ENCODE measurements at regions not wholly inside any gene's neighbourhood (a gene's known extent, or its start where the extent isn't known, plus 50 kb on each side); places are given as distances from the start of the nearest gene placed in this dataset.

- WGBS, 2 donors: 65 to 70% methylated on average over 7 of the region's 7 CpGs
- TF ChIP-seq CTCF (IDR thresholded peaks at IDR 0.05): no peak
- no peak for TF ChIP-seq POLR2A (IDR thresholded peaks at IDR 0.05)
- TF ChIP-seq EP300 (IDR thresholded peaks at IDR 0.05): no peak
- DNase-seq: no peak
- no peak overlapping the region for H3K4me3 ChIP-seq
- peaks cover 0 to under 1% (median 0%) of the 10 kb centered on the region in 4 donors for H3K9me3 ChIP-seq
- ATAC-seq (ENCODE audit: low FRiP score in 2 of 2): no peak
- H3K27ac ChIP-seq: no peak overlapping the region
- no peaks in the 10 kb centered on the region for H3K4me1 ChIP-seq
- H3K27me3 ChIP-seq: no peaks in the 10 kb centered on the region
- no peaks in the 10 kb centered on the region for H3K36me3 ChIP-seq
These were observed 77.5 kb upstream of the CNTN3 start for GRCh38 chr3:74691946-74692345.

GRCh38 chr3:74673326-74673725, 58.9 kb upstream of the CNTN3 start:
- DNase-seq: no peak

GRCh38 chr3:74664606-74665005, 50.1 kb upstream of the CNTN3 start:
- Histone ChIP-seq H3K36me3 (no peaks in the 10 kb centered on the region), H3K27ac (no peak overlapping the region), H3K27me3 (no peaks in the 10 kb centered on the region), H3K9me3 (peaks cover 0 to 5% (median 0%) of the 10 kb centered on the region in 4 donors), H3K4me1 (no peaks in the 10 kb centered on the region), H3K4me3 (no peak overlapping the region)
- DNase-seq (no peak), ATAC-seq (ENCODE audit: low FRiP score in 2 of 2) (no peak)
- TF ChIP-seq POLR2AphosphoS5 (IDR thresholded peaks at IDR 0.05): no peak
- TF ChIP-seq POLR2A (IDR thresholded peaks at IDR 0.05): no peak
- no peak for TF ChIP-seq CTCF (IDR thresholded peaks at IDR 0.05)
- no peak for TF ChIP-seq EP300 (IDR thresholded peaks at IDR 0.05)
- 78 to 80% methylated on average over 3 of the region's 3 CpGs for WGBS, 2 donors

More at GRCh38 chr3:74673326-74673725, 58.9 kb upstream of the CNTN3 start:
- WGBS, 2 donors: 92 to 94% methylated on average over 1 of the region's 1 CpG
- Histone ChIP-seq H3K27ac (no peak overlapping the region), H3K9me3 (no peaks in the 10 kb centered on the region), H3K36me3 (no peaks in the 10 kb centered on the region), H3K4me3 (no peak overlapping the region), H3K4me1 (no peaks in the 10 kb centered on the region), H3K27me3 (no peaks in the 10 kb centered on the region)
- TF ChIP-seq POLR2A (IDR thresholded peaks at IDR 0.05): no peak
- TF ChIP-seq POLR2AphosphoS5 (IDR thresholded peaks at IDR 0.05): no peak
- no peak for TF ChIP-seq CTCF (IDR thresholded peaks at IDR 0.05)
- no peak for TF ChIP-seq EP300 (IDR thresholded peaks at IDR 0.05)
- no peak for ATAC-seq (ENCODE audit: low FRiP score in 2 of 2)

Measured in upper lobe of left lung (tissue), 6 donors.